Naive thymus-derived CD4-positive, alpha-beta T cell (primary cell): ENCODE measurements at regions not wholly inside any gene's neighbourhood (a gene's known extent, or its start where the extent isn't known, plus 50 kb on each side); places are given as distances from the start of the nearest gene placed in this dataset.

Source experiments
- ATAC-seq: fragments of 150-1000 bp; cut with Tn5 transposase; 2 replicates; pipeline ENCODE4 v1.10.0; 2021; ENCODE audit warnings: mild to moderate bottlenecking, moderate library complexity
- CTCF ChIA-PET: fragments of 350-600 bp; sonication (Branson Sonifier 250); formaldehyde crosslinking; loops from one replicate; lab custom pipeline; 2021; ENCODE audit warnings: antibody characterized with exemption; lab: Charles Lee
- POLR2A ChIA-PET: fragments of 350-600 bp; sonication (Branson Sonifier 250); formaldehyde crosslinking; loops from one replicate; lab custom pipeline; 2021; ENCODE audit warnings: antibody characterized with exemption, inconsistent platforms; lab: Charles Lee
- DNase-seq, 9 donors: peaks; one replicate each; pipeline versions ENCODE4 v3.0.0 to v3.0.0-alpha.2; 2020 to 2022; ENCODE audit warnings: mixed read lengths in 1 of 9
- H3K27ac ChIP-seq: one replicate; pipeline ENCODE4 v1.7.0; 2013; ENCODE audit warnings: mild to moderate bottlenecking, low read depth, low read length, moderate library complexity
- H3K27me3 ChIP-seq, 2 donors: one replicate each; pipeline ENCODE4 v1.7.0; 2013; ENCODE audit warnings: low read length in 2 of 2, mild to moderate bottlenecking in 2 of 2, moderate library complexity in 2 of 2; ENCODE audit not compliant: control insufficient read depth in 2 of 2, insufficient read depth in 2 of 2
- H3K36me3 ChIP-seq, 3 experiments: 1 replicate in 2 of 3; 2 replicates in 1 of 3; pipeline ENCODE4 v1.7.0; 2013; ENCODE audit warnings: low read length in 3 of 3, mild to moderate bottlenecking in 3 of 3, moderate library complexity in 1 of 3; ENCODE audit not compliant: insufficient read depth in 3 of 3, control insufficient read depth in 2 of 3
- H3K4me1 ChIP-seq, 2 donors: one replicate each; pipeline ENCODE4 v1.7.0; 2013; ENCODE audit warnings: low read length in 2 of 2, mild to moderate bottlenecking in 2 of 2, moderate library complexity in 1 of 2; ENCODE audit not compliant: control insufficient read depth in 2 of 2, insufficient read depth in 2 of 2
- H3K4me3 ChIP-seq: 2 replicates; pipeline ENCODE4 v1.7.0; 2013; ENCODE audit warnings: mild to moderate bottlenecking, low read length
- H3K9me3 ChIP-seq, 3 experiments: 1 replicate in 2 of 3; 2 replicates in 1 of 3; pipeline ENCODE4 v1.7.0; 2013; ENCODE audit warnings: low read length in 3 of 3; ENCODE audit not compliant: control insufficient read depth in 2 of 3
- H3K27ac Mint-ChIP-seq, 9 donors: one replicate each; pipeline ENCODE4 v1.8.0; 2020 to 2022; ENCODE audit warnings: mixed read lengths in 9 of 9, mild to moderate bottlenecking in 8 of 9, moderate library complexity in 5 of 9, inconsistent platforms in 2 of 9
- H3K27me3 Mint-ChIP-seq, 5 donors: one replicate each; pipeline ENCODE4 v1.8.0; 2021 to 2022; ENCODE audit warnings: mixed read lengths in 5 of 5, mild to moderate bottlenecking in 1 of 5
- H3K36me3 Mint-ChIP-seq, 5 donors: one replicate each; pipeline ENCODE4 v1.8.0; 2020 to 2022; ENCODE audit warnings: mixed read lengths in 5 of 5, mild to moderate bottlenecking in 3 of 5, inconsistent platforms in 1 of 5
- H3K4me1 Mint-ChIP-seq, 7 donors: one replicate each; pipeline ENCODE4 v1.8.0; 2020 to 2022; ENCODE audit warnings: mixed read lengths in 7 of 7, mild to moderate bottlenecking in 3 of 7, inconsistent platforms in 1 of 7
- H3K4me3 Mint-ChIP-seq, 10 donors: one replicate each; pipeline ENCODE4 v1.8.0; 2020 to 2022; ENCODE audit warnings: mild to moderate bottlenecking in 10 of 10, mixed read lengths in 10 of 10, moderate library complexity in 6 of 10, inconsistent platforms in 2 of 10
- H3K9me3 Mint-ChIP-seq, 11 donors: one replicate each; pipeline ENCODE4 v1.8.0; 2020 to 2022; ENCODE audit warnings: mixed read lengths in 11 of 11, mild to moderate bottlenecking in 4 of 11, inconsistent platforms in 1 of 11, moderate library complexity in 1 of 11
- intact Hi-C, 2 donors: fragments of 100-400 bp; cut with micrococcal nuclease; formaldehyde crosslinking; loops; one replicate each; pipeline ENCODE4 v1.15.1; 2023

- no peak for ATAC-seq
- ChIA-PET POLR2A (no interaction called here), CTCF (no interaction called here)
- Histone ChIP-seq H3K36me3 (no peaks in the 10 kb centered on the region), H3K9me3 (no peaks in the 10 kb centered on the region), H3K4me1 (no peaks in the 10 kb centered on the region), H3K27ac (no peak overlapping the region), H3K27me3 (no peaks in the 10 kb centered on the region), H3K4me3 (no peak overlapping the region)
- H3K27ac Mint-ChIP-seq, result no peak overlapping the region
- H3K27me3 Mint-ChIP-seq, result no peaks in the 10 kb centered on the region
- H3K4me3 Mint-ChIP-seq, result no peak overlapping the region
- H3K4me1 Mint-ChIP-seq, result no peaks in the 10 kb centered on the region
- DNase-seq, result no peak
- peaks cover 0 to 3% (median 0%) of the 10 kb centered on the region in 5 donors for H3K36me3 Mint-ChIP-seq
- H3K9me3 Mint-ChIP-seq, result peaks cover 0 to 9% (median 2%) of the 10 kb centered on the region in 11 donors
- intact Hi-C loops, result no loop called here
These were observed 2048.7 kb downstream of the PCDH7 start for GRCh38 chr4:32768664-32769389.

GRCh38 chr4:32771491-32771890 is 2051.3 kb downstream of the PCDH7 start:
- H3K27me3 Mint-ChIP-seq, result no peaks in the 10 kb centered on the region
- no peak overlapping the region for H3K27ac Mint-ChIP-seq
- H3K27ac ChIP-seq, result no peak overlapping the region
- H3K4me3 ChIP-seq, result no peak overlapping the region
- H3K4me1 ChIP-seq, result no peaks in the 10 kb centered on the region
- no peaks in the 10 kb centered on the region for H3K4me1 Mint-ChIP-seq
- H3K27me3 ChIP-seq, result no peaks in the 10 kb centered on the region
- H3K36me3 ChIP-seq, result no peaks in the 10 kb centered on the region
- CTCF ChIA-PET, result no interaction called here
- DNase-seq (no peak), ATAC-seq (no peak)
- intact Hi-C loops, result no loop called here
- no peaks in the 10 kb centered on the region for H3K9me3 ChIP-seq
- POLR2A ChIA-PET, result no interaction called here
- no peak overlapping the region for H3K4me3 Mint-ChIP-seq
- peaks cover 0 to 3% (median 0%) of the 10 kb centered on the region in 5 donors for H3K36me3 Mint-ChIP-seq
- H3K9me3 Mint-ChIP-seq, result peaks cover 0 to 10% (median 3%) of the 10 kb centered on the region in 11 donors

- Histone ChIP-seq H3K4me1 (no peaks in the 10 kb centered on the region), H3K36me3 (no peaks in the 10 kb centered on the region), H3K9me3 (no peaks in the 10 kb centered on the region), H3K27ac (no peak overlapping the region), H3K27me3 (no peaks in the 10 kb centered on the region), H3K4me3 (no peak overlapping the region)
- H3K9me3 Mint-ChIP-seq, result peaks cover 0 to 23% (median 7%) of the 10 kb centered on the region in 11 donors
- intact Hi-C loops, result no loop called here
- no peak overlapping the region for H3K27ac Mint-ChIP-seq
- no peaks in the 10 kb centered on the region for H3K36me3 Mint-ChIP-seq
- DNase-seq (no peak), ATAC-seq (no peak)
- no peak overlapping the region for H3K4me3 Mint-ChIP-seq
- POLR2A ChIA-PET, result no interaction called here
- H3K27me3 Mint-ChIP-seq, result no peaks in the 10 kb centered on the region
- H3K4me1 Mint-ChIP-seq, result no peaks in the 10 kb centered on the region
- CTCF ChIA-PET, result no interaction called here
These were observed 2054.9 kb downstream of the PCDH7 start for GRCh38 chr4:32775049-32775448.

DNA sequence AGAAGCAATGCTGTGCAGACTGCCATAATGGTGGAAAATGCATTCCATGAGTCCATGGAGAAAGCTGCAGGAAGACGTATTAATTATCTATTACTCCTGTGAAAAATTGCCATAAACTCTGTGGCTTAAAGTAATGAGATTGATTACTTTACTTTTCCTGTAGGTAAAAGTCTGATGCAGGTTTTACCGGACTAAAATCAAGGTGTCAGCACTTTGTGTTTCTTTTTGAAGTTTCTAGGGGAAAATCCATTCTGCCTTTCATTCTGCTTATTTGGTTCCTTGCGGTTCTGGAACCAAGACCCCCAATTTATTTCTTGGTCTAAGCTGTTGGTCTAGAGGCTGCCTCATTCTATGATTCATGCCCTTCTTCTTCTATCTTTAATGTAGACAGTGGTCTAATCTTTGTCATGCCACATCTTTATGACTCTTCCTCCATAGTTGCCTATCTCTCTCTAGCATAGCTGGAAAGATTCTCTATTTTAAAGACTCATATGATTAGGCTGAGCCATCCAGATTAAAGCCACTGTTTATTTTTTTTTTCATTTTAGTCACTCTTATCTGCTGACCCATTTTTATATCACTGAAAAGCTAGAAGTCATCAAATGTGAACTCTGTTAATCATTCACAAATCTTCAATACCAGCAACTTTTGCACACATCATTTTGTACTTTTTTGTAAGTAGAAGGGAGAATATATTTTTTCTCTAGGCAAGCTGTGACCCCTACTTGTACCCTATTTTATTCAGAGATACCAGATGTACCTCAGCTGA is 2056.4 kb downstream of the PCDH7 start:
- no peaks in the 10 kb centered on the region for H3K27me3 ChIP-seq
- intact Hi-C loops, result no loop called here
- no peak overlapping the region for H3K4me3 Mint-ChIP-seq
- H3K4me3 ChIP-seq, result no peak overlapping the region
- no peak for DNase-seq
- no peaks in the 10 kb centered on the region for H3K36me3 Mint-ChIP-seq
- ATAC-seq, result no peak
- peaks cover 0 to 28% (median 11%) of the 10 kb centered on the region in 11 donors for H3K9me3 Mint-ChIP-seq
- H3K4me1 Mint-ChIP-seq, result no peaks in the 10 kb centered on the region
- H3K27ac ChIP-seq, result no peak overlapping the region
- CTCF ChIA-PET, result no interaction called here
- H3K4me1 ChIP-seq, result no peaks in the 10 kb centered on the region
- no peak overlapping the region for H3K27ac Mint-ChIP-seq
- H3K9me3 ChIP-seq, result no peaks in the 10 kb centered on the region
- POLR2A ChIA-PET, result no interaction called here
- H3K27me3 Mint-ChIP-seq, result no peaks in the 10 kb centered on the region
- H3K36me3 ChIP-seq, result no peaks in the 10 kb centered on the region

- no peaks in the 10 kb centered on the region for H3K36me3 ChIP-seq
- CTCF ChIA-PET, result no interaction called here
- H3K9me3 ChIP-seq, result no peaks in the 10 kb centered on the region
- POLR2A ChIA-PET, result no interaction called here
- ATAC-seq, result no peak
- H3K27me3 ChIP-seq, result no peaks in the 10 kb centered on the region
- DNase-seq, result no peak
- H3K27me3 Mint-ChIP-seq, result no peaks in the 10 kb centered on the region
- H3K27ac ChIP-seq, result no peak overlapping the region
- H3K27ac Mint-ChIP-seq, result no peak overlapping the region
- no peak overlapping the region for H3K4me3 ChIP-seq
- H3K9me3 Mint-ChIP-seq, result peaks cover 0 to 37% (median 11%) of the 10 kb centered on the region in 11 donors
- H3K36me3 Mint-ChIP-seq, result no peaks in the 10 kb centered on the region
- H3K4me1 Mint-ChIP-seq, result no peaks in the 10 kb centered on the region
- intact Hi-C loops, result no loop called here
- H3K4me1 ChIP-seq, result no peaks in the 10 kb centered on the region
- no peak overlapping the region for H3K4me3 Mint-ChIP-seq
These were observed 2057.9 kb downstream of the PCDH7 start for GRCh38 chr4:32778025-32778424.

GRCh38 chr4:32778938-32779337 is 2058.8 kb downstream of the PCDH7 start:
- Mint-ChIP-seq H3K9me3 (peaks cover 2 to 37% (median 12%) of the 10 kb centered on the region in 11 donors), H3K27ac (no peak overlapping the region), H3K4me1 (no peaks in the 10 kb centered on the region), H3K36me3 (no peaks in the 10 kb centered on the region), H3K4me3 (no peak overlapping the region), H3K27me3 (no peaks in the 10 kb centered on the region)
- Histone ChIP-seq H3K27me3 (no peaks in the 10 kb centered on the region), H3K36me3 (no peaks in the 10 kb centered on the region), H3K4me1 (no peaks in the 10 kb centered on the region), H3K9me3 (no peaks in the 10 kb centered on the region), H3K4me3 (no peak overlapping the region), H3K27ac (no peak overlapping the region)
- POLR2A ChIA-PET, result no interaction called here
- CTCF ChIA-PET, result no interaction called here
- DNase-seq, result no peak
- intact Hi-C loops, result no loop called here
- no peak for ATAC-seq
